GM12864 (cell line): ENCODE measurements at regions not wholly inside any gene's neighbourhood (a gene's known extent, or its start where the extent isn't known, plus 50 kb on each side); places are given as distances from the start of the nearest gene placed in this dataset.

Experiments
- DNase-seq: peaks from one replicate; pipeline ENCODE4 v3.0.0-alpha.2; 2011; ENCODE audit warnings: low read depth
- H3K4me3 ChIP-seq: 2 replicates; pipeline ENCODE4 v1.5.1; 2011; ENCODE audit warnings: mild to moderate bottlenecking, low read depth, low read length, control low read depth
- TF ChIP-seq, protein P1 (sequence below): IDR thresholded peaks from 2 replicates; pipeline ENCODE4 v1.5.1; 2011; ENCODE audit warnings: low read depth, mild to moderate bottlenecking, moderate library complexity, low read length, control low read depth, inconsistent platforms; ENCODE audit errors: missing control alignments

DNA sequence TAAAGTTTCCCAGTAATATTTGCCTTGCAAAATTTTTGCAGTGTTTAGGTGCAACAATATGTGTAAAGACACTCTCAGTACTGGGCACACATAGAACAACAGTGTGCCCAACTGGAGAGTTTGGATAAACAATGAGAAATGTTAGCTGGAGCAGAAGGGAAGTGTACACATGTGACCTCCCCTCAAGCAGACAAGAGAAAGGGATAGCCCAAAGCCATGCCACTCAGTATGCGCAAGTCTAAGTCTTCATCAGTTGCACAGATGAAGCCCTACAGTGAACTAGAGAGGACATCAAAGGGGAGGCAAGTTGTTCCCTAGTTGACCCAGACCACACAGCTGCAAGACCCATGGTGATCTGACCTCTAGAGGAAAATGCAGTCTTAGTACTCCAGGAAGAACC is 97.9 kb upstream of the CDH11 start:
- no peak overlapping the region for H3K4me3 ChIP-seq
- TF ChIP-seq, protein P1, sequence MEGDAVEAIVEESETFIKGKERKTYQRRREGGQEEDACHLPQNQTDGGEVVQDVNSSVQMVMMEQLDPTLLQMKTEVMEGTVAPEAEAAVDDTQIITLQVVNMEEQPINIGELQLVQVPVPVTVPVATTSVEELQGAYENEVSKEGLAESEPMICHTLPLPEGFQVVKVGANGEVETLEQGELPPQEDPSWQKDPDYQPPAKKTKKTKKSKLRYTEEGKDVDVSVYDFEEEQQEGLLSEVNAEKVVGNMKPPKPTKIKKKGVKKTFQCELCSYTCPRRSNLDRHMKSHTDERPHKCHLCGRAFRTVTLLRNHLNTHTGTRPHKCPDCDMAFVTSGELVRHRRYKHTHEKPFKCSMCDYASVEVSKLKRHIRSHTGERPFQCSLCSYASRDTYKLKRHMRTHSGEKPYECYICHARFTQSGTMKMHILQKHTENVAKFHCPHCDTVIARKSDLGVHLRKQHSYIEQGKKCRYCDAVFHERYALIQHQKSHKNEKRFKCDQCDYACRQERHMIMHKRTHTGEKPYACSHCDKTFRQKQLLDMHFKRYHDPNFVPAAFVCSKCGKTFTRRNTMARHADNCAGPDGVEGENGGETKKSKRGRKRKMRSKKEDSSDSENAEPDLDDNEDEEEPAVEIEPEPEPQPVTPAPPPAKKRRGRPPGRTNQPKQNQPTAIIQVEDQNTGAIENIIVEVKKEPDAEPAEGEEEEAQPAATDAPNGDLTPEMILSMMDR = no peak
- no peak for DNase-seq

DNA sequence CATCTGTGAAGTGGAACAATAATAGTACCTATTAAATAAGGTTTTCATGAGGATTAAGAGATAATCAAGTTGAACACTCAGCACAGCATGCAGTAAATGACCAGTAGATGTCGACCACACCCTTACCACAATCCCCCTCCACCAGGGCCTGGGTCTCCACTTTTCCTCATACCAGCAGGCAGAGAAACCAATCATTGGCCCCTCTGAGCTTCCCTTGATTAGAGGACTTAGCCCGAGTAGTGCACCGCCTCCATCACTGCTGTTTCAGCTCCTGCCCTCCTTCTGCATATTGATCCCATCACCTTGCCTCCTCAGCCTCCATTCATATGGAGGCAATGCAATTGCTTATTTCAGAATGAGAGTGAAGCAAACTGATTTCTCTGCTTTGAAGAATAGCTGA is 96.5 kb upstream of the CDH11 start:
- no peak for DNase-seq
- no peak overlapping the region for H3K4me3 ChIP-seq
- TF ChIP-seq, protein P1 = no peak

DNA sequence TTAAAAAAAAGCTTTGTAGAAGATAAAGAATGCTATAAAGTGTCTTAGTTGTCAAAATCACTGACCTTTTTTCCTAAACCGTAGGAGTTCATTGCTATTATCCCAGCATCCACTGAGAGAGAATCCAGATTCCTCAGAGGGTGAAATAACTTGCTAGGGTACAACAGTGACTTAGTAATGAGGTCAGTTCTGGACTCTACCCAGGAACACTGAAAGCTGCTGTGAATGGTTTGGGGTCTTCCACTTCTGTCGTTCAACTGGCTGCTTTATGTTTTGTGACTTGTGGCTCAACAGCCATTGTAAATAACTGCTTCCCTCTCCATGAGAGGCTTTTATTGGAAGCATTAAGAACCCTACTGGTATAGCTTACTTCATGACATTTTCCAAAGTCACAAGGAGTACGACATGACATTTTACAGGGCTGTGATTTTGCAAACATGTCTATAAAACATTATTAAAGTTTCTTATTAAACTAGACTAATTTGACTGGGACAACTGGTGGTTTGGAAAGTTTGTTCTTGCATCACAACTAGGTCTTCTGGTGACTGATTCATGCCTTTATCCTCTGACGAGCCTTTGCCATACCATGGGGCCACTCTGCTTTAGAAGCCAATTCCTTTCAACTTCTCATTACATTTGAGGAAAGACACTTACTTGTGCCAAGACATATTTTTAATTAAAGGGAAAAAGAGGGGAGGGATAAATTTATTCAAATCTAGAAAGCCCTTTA is 92.2 kb upstream of the CDH11 start:
- H3K4me3 ChIP-seq = no peak overlapping the region
- TF ChIP-seq, protein P1 = no peak
- no peak for DNase-seq

DNA sequence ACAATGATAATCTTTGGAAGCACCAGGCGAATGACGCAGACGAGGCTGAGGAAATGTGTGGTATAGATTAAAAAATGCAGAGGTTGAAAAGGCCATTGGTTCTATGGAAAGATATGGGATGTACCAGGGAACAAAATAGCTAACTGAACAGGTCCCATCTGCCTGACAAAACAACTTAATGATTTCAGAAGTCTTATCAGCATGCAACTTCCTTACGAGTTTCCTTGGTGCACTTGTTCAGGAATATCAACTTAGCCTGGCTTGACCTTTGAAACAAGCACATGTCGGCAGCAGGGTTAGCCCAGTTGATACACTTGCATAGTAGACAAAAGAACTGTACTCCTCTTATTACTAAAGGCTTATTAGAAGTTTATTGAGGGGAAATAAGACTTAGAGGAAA is 90.9 kb upstream of the CDH11 start:
- no peak for DNase-seq
- no peak overlapping the region for H3K4me3 ChIP-seq
- TF ChIP-seq, protein P1 = no peak

DNA sequence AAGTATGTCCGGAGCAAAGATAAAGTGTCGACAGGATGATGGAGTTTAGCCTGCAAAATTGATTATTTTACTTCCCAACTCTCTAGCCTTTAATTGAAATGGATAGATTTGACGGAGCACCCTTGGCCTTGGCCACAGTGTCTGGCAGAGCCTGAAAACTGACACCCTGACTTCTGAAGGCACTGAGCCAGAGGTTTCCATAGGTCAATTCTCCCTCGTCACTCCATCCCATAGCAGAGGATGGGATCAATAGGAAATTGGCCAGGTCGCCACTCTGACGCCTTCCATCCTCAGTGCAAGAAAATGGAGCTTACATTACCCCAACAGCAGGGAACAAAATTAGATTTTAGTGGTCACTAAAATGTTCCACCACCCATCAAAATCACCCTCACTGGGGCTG is 90.4 kb upstream of the CDH11 start:
- DNase-seq = no peak
- TF ChIP-seq, protein P1 = no peak

DNA sequence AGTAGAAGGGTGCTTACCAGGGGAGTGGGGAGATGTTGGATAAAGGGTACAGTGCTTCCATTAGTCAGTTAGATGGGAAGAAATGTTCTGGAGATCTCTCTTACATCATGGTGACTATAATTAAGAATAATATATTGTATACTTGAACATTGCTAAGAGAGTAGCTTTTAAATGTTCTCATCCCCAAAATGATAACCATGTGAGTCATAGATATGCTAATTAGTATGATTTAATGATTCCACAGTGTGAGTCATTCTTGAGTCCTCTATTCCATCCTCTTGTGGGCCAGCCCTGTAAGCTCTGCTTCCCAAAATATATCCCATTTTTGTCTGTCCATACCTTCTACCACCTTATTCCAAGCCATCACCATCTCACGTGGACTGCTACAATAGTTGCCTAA is 80.6 kb upstream of the CDH11 start:
- TF ChIP-seq, protein P1 = no peak
- no peak for DNase-seq
- no peak overlapping the region for H3K4me3 ChIP-seq

More for the DNA sequence above, 90.4 kb upstream of the CDH11 start:
- no peak overlapping the region for H3K4me3 ChIP-seq

DNA sequence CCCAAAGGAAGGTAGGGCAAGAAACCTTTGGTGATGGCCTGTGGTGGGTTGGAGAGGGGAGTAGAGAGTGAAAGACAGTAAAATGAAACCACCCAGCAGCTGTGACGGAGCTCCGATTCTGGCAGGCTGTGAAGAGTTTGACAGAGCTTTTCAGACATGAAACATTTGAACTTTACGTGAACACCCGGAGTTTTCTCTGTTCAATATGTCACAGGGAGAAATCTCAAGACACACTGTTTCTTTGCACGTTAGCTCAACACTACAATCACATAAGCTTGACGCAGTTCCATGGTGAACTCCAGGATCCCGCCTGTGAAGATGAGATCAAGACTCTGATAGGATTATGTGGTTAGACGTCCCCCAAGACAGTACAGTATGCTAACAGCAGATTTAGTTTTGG is 79.6 kb upstream of the CDH11 start:
- H3K4me3 ChIP-seq = no peak overlapping the region
- TF ChIP-seq, protein P1 = no peak
- no peak for DNase-seq
